ENCODE measurements at regions not wholly inside any gene's neighbourhood (a gene's known extent, or its start where the extent isn't known, plus 50 kb on each side); places are given as distances from the start of the nearest gene placed in this dataset.

DNA sequence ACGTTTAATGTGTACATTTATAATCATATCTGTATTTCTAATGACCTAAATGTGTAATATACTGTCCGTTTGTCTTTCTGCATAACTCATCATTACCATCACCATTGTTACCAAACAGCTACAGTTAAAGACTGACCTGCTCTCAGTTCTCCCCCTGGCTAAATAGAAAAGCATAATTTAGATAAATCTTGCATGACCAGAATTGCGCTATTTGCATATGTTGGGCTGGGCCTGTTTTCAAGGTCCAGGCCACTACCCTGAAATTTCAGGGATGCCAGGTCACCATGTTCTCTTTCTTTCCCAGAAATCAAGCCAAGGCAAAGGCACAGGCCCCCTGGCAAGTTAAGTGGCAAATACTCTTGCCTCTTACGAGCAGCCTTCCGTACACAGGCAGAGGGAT, 78.4 kb downstream of the MARCHF4 start:
- TF ChIP-seq, protein P1, sequence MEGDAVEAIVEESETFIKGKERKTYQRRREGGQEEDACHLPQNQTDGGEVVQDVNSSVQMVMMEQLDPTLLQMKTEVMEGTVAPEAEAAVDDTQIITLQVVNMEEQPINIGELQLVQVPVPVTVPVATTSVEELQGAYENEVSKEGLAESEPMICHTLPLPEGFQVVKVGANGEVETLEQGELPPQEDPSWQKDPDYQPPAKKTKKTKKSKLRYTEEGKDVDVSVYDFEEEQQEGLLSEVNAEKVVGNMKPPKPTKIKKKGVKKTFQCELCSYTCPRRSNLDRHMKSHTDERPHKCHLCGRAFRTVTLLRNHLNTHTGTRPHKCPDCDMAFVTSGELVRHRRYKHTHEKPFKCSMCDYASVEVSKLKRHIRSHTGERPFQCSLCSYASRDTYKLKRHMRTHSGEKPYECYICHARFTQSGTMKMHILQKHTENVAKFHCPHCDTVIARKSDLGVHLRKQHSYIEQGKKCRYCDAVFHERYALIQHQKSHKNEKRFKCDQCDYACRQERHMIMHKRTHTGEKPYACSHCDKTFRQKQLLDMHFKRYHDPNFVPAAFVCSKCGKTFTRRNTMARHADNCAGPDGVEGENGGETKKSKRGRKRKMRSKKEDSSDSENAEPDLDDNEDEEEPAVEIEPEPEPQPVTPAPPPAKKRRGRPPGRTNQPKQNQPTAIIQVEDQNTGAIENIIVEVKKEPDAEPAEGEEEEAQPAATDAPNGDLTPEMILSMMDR (conservative IDR thresholded peaks at IDR 0.05; ENCODE audit: low read depth, low read length): no peak
- TF ChIP-seq EZH2 (IDR thresholded peaks at IDR 0.05; ENCODE audit: low read length, unreplicated experiment) (no peak), EZH2phosphoT487 (IDR thresholded peaks at IDR 0.05; ENCODE audit: borderline replicate concordance, low read length) (no peak)

Data from PC-3 (cell line).